Stimulated activated CD8-positive, alpha-beta memory T cell treated with anti-CD3 and anti-CD28 coated beads, Interleukin-7, amount 100 ng/mL, for 1 hour (primary cell): ENCODE measurements at regions not wholly inside any gene's neighbourhood (a gene's known extent, or its start where the extent isn't known, plus 50 kb on each side); places are given as distances from the start of the nearest gene placed in this dataset.

ENCODE experiments used
- DNase-seq, 2 donors: peaks; one replicate each; pipeline ENCODE4 v3.0.0-alpha.2; 2020; ENCODE audit warnings: low read depth in 2 of 2

- no peak for DNase-seq
Measured at GRCh38 chr16:72409423-72409822, 237.5 kb upstream of the PMFBP1 start.

- DNase-seq: no peak
Measured at GRCh38 chr16:72406390-72406789, 234.4 kb upstream of the PMFBP1 start.

GRCh38 chr16:72404299-72404698 is 232.3 kb upstream of the PMFBP1 start:
- no peak for DNase-seq

GRCh38 chr16:72401084-72401361 is 229.1 kb upstream of the PMFBP1 start:
- DNase-seq: no peak

GRCh38 chr16:72400257-72401083 is 228.5 kb upstream of the PMFBP1 start:
- no peak for DNase-seq

- DNase-seq: no peak
Measured at GRCh38 chr16:72399811-72400210, 227.9 kb upstream of the PMFBP1 start.

- DNase-seq: no peak
Measured at GRCh38 chr16:72397876-72398275, 225.9 kb upstream of the PMFBP1 start.

DNA sequence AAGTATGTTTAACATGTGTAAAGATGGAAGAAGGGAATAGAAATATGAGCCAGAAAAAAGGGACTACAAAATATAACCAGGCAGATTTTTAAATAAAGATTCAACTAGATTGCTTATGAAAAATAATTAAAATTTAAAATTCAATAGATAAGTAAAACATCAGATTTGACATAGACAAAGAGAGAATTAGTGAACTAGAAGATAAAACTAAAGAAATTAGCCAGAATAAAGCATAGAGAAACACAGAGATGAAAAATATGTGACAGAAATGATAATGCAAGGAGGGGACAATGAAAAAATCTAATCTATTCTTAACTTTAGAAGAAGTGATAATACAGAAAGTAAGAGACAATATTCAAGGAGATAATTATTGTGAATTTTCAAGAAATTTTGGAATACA is 222.6 kb upstream of the PMFBP1 start:
- no peak for DNase-seq

GRCh38 chr16:72389791-72390190 is 217.8 kb upstream of the PMFBP1 start:
- DNase-seq: no peak

DNA sequence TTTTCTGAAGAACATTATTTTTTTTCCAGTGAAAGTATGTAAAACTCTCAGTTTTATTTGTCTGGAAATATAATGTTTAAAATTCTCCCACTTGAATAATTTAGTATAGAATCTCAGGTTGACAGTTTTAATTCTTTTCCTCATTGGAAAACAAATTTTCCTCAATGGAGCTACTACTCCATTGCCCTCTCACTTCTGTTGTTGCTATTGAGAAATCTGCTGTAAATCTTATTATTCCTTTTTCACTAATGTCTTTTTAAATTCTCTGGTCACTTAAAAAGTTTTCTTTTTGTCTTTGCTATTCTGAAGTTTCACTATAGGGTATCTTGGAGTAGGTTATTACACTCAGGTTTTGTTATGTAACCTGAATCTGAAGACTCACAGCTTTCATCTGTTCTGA is 216.1 kb upstream of the PMFBP1 start:
- no peak for DNase-seq

DNA sequence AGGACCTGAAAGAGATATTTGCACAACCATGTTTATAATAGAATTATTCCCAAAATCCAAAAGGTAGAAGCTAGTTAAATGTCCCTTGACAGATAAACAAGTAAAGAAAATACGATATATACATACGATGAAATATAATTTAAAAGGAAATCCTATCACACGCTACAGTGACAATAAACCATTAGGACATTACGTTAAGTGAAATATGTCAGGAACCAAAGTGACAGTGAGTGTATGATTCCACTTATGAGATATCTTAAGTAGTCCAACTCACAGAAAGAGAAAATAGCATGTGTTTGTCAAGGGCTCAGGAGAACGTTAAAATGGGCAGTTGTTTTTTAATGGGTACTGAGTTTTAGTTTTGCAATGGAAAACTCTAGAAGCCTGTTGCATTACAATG is 212.7 kb upstream of the PMFBP1 start:
- DNase-seq: no peak

DNA sequence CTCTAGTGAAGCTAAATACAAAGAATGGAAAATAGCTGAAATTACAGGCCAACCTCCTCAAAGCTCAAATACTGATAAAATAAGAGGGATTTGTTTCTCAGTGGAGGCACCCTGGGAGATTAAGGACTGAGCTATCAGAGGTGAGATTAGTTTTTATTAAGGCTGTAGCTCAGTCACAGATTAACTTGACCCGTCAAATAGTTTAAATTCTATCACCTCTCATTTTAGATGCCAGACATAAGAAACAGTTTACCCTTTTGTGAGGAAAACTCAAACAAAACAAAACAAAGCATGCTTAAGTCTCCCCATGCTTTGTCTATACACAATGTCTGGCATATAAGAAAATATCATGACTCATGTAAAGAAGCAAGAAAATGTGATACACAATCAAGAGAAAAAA is 208.3 kb upstream of the PMFBP1 start:
- DNase-seq: no peak

DNA sequence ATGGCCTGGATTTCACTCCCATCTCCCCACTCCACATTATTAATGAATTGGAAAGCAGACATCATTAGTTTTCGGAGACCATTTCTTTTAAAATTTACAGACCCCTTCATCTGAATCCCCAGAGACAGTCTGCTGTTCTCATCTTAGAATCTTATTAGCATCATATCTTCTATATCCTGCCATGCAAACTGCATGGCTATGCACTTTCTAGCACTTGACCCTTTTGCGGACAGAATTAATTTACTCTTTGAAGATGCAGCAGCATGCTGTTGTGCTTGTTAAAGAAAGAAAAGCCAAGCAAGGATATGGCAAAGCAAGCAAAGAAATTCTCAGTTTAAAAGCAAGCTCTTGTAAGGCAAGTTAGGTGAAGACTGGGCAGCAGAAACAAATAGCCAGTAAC is 201.2 kb upstream of the PMFBP1 start:
- DNase-seq: no peak

- no peak for DNase-seq
Measured at GRCh38 chr16:72372087-72373045, 200.4 kb upstream of the PMFBP1 start.

GRCh38 chr16:72371307-72372086 is 199.5 kb upstream of the PMFBP1 start:
- DNase-seq: no peak

DNA sequence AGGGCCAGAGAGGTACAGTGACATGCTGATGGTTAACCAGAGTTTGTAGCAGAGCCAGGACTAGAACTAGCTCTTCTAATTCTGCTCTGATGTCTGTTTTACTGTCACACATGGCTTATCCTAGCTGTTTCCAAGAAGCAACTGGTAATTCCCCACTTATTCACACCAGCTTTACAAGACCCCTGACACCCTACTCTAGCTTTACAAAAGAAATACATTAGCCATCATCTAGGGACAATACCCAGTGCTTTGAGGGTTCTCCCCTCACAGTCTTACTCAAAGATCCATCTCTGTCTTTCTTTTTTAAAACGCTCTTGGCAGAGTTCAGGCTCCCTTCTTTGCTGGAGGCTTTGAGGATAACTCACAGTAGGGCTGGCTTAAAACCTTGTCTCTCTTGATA is 197.3 kb upstream of the PMFBP1 start:
- DNase-seq: no peak

- DNase-seq: no peak
Measured at GRCh38 chr16:72367851-72368250, 195.9 kb upstream of the PMFBP1 start.

DNA sequence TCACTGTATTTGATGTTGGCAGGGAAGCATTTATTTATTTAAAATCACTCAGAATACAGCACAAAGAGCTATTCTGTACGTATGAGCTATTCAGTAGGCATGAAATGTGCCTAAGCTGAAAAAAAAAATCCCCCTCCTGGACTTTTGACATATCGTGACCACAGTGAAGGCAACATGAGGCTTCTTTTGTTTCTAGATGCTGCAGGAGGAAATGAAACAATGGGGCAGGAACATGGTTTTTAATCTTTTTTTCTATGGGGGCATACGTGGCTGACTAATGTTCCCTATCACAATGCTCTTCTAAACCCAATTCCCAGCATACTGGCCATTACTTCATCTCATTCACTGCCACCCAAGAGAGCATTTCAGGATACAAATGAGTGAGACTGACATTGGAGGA is 191.0 kb upstream of the PMFBP1 start:
- no peak for DNase-seq

- DNase-seq: no peak
Measured at GRCh38 chr16:72362476-72362875, 190.5 kb upstream of the PMFBP1 start.

GRCh38 chr16:72357910-72358309 is 186.0 kb upstream of the PMFBP1 start:
- no peak for DNase-seq

DNA sequence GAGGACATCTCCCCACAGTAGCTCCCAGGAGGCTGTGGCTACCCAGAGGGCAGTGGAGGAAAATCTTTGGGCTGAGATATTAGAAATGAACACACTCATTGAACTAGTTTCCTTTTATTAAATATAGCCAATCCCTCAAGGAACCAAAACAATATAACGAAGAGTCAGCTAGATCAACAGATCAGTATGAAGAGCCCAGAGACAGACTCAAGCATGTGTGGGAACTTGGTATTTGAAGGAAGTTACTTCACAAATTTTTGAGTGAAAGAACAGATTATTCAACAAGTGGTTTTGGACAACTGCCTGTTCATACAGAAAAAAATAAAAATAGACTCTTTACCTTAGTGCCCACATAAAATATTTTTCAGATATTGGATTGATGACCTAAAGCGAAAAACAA is 183.6 kb upstream of the PMFBP1 start:
- no peak for DNase-seq

DNA sequence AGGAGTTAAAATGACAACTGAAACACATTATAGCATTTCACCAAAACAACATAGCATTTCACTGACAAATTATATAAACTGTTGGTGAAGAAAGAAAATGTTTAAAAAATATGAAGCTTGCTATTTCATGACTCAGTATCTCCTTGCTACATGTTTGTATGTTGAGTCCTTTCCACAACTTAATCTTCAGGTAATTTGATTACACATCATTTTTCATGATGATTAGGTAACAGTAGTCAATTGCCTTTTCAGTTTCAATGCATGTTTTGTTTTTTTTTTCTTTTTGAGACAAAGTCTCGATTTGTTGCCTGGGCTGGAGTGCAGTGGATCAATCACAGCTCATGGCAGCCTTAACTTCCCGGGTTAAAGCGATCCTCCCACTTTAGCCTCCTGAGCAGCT is 177.8 kb upstream of the PMFBP1 start:
- no peak for DNase-seq
